MCF 10A (cell line): ENCODE measurements at regions not wholly inside any gene's neighbourhood (a gene's known extent, or its start where the extent isn't known, plus 50 kb on each side); places are given as distances from the start of the nearest gene placed in this dataset.
A peak's percentile ranks its signal among the peaks of the same experiment; 100 is the strongest.

Source experiments
- BruUV-seq: library from RNA; stranded (reverse); fragments of 400-500 nt; replicated peaks from 2 replicates; lab custom pipeline; 2021; lab: Mats Ljungman, UMichigan
- CTCF ChIA-PET: fragments of 300-600 bp; sonication (Branson Sonifier 250); formaldehyde crosslinking; extraction: SDS; loops from one replicate; lab custom pipeline; 2021; ENCODE audit warnings: antibody characterized with exemption, inconsistent platforms; lab: Yijun Ruan, JAX
- POLR2A ChIA-PET: fragments of 300-600, 350-650 bp; sonication (Branson Sonifier 250); formaldehyde crosslinking; extraction: SDS; loops from one replicate; lab custom pipeline; 2020; ENCODE audit warnings: antibody characterized with exemption, inconsistent platforms; lab: Yijun Ruan, JAX
- DNase-seq: peaks from one replicate; pipeline ENCODE4 v3.0.0-alpha.2; 2018; ENCODE audit not compliant: unreplicated experiment
- H3K27ac Mint-ChIP-seq: one replicate; pipeline ENCODE4 v1.8.0; 2022; ENCODE audit warnings: mild to moderate bottlenecking, low read depth, mixed read lengths; ENCODE audit not compliant: unreplicated experiment
- H3K27me3 Mint-ChIP-seq: one replicate; pipeline ENCODE4 v1.8.0; 2022; ENCODE audit warnings: mixed read lengths; ENCODE audit not compliant: insufficient read depth, unreplicated experiment
- H3K36me3 Mint-ChIP-seq: one replicate; pipeline ENCODE4 v1.8.0; 2022; ENCODE audit warnings: mild to moderate bottlenecking, moderate library complexity, mixed read lengths; ENCODE audit not compliant: insufficient read depth, unreplicated experiment
- H3K4me1 Mint-ChIP-seq: one replicate; pipeline ENCODE4 v1.8.0; 2022; ENCODE audit warnings: mixed read lengths; ENCODE audit not compliant: insufficient read depth, unreplicated experiment
- H3K4me3 Mint-ChIP-seq: one replicate; pipeline ENCODE4 v1.8.0; 2022; ENCODE audit warnings: mild to moderate bottlenecking, moderate library complexity, mixed read lengths; ENCODE audit not compliant: unreplicated experiment
- H3K9me3 Mint-ChIP-seq: one replicate; pipeline ENCODE4 v1.8.0; 2022; ENCODE audit warnings: mixed read lengths; ENCODE audit not compliant: unreplicated experiment
- CTCF ChIP-seq: fragments of 200-600 bp; IDR thresholded peaks from one replicate; pipeline ENCODE4 v1.8.0; 2022; ENCODE audit warnings: antibody characterized with exemption, mild to moderate bottlenecking; ENCODE audit not compliant: unreplicated experiment
- intact Hi-C: fragments of 100-400 bp; cut with micrococcal nuclease; formaldehyde crosslinking; loops from 2 replicates; pipeline ENCODE4 v1.14.1; 2022

GRCh38 chr10:88186335-88186734 lies 322.9 kb downstream of the PTEN start:
- intact Hi-C loops, result no loop called here
- Mint-ChIP-seq H3K36me3 (no peaks in the 10 kb centered on the region), H3K27ac (no peak overlapping the region), H3K4me1 (no peaks in the 10 kb centered on the region), H3K27me3 (no peaks in the 10 kb centered on the region), H3K4me3 (no peak overlapping the region), H3K9me3 (no peaks in the 10 kb centered on the region)
- no peak for TF ChIP-seq CTCF
- ChIA-PET POLR2A (no interaction called here), CTCF (no interaction called here)
- peak; percentile 5 for DNase-seq
- no TSS peak for BruUV-seq

GRCh38 chr10:88187472-88187871 lies 324.0 kb downstream of the PTEN start:
- H3K4me1 Mint-ChIP-seq, result no peaks in the 10 kb centered on the region
- H3K27ac Mint-ChIP-seq, result no peak overlapping the region
- no peaks in the 10 kb centered on the region for H3K9me3 Mint-ChIP-seq
- no TSS peak for BruUV-seq
- no peaks in the 10 kb centered on the region for H3K36me3 Mint-ChIP-seq
- intact Hi-C loops, result no loop called here
- ChIA-PET CTCF (interaction anchor here (0.6 kb wide), 1 partner anchor 296 kb away, joined by 3 read pairs; no protein-coding TSS in a partner anchor), POLR2A (no interaction called here)
- no peak for DNase-seq
- H3K27me3 Mint-ChIP-seq, result no peaks in the 10 kb centered on the region
- no peak for TF ChIP-seq CTCF
- no peak overlapping the region for H3K4me3 Mint-ChIP-seq

- DNase-seq, result no peak
- intact Hi-C loops, result no loop called here
- H3K4me3 Mint-ChIP-seq, result no peak overlapping the region
- no peaks in the 10 kb centered on the region for H3K27me3 Mint-ChIP-seq
- H3K27ac Mint-ChIP-seq, result no peak overlapping the region
- H3K9me3 Mint-ChIP-seq, result no peaks in the 10 kb centered on the region
- ChIA-PET CTCF (interaction anchor here (0.6 kb wide), 1 partner anchor 121 kb away, joined by 5 read pairs; no protein-coding TSS in a partner anchor), POLR2A (no interaction called here)
- BruUV-seq, result no TSS peak
- no peaks in the 10 kb centered on the region for H3K4me1 Mint-ChIP-seq
- no peak for TF ChIP-seq CTCF
- H3K36me3 Mint-ChIP-seq, result no peaks in the 10 kb centered on the region
Measured at GRCh38 chr10:88190123-88190522, 326.7 kb downstream of the PTEN start.

GRCh38 chr10:88190540-88191235 lies 327.3 kb downstream of the PTEN start:
- intact Hi-C loops, result no loop called here
- TF ChIP-seq CTCF, result no peak
- no peak overlapping the region for H3K27ac Mint-ChIP-seq
- H3K4me1 Mint-ChIP-seq, result no peaks in the 10 kb centered on the region
- no TSS peak for BruUV-seq
- H3K9me3 Mint-ChIP-seq, result no peaks in the 10 kb centered on the region
- CTCF ChIA-PET, result no interaction called here
- no peaks in the 10 kb centered on the region for H3K27me3 Mint-ChIP-seq
- H3K36me3 Mint-ChIP-seq, result no peaks in the 10 kb centered on the region
- no peak for DNase-seq
- H3K4me3 Mint-ChIP-seq, result no peak overlapping the region
- POLR2A ChIA-PET, result no interaction called here
